OCI-LY3 (cell line): ENCODE measurements at regions not wholly inside any gene's neighbourhood (a gene's known extent, or its start where the extent isn't known, plus 50 kb on each side); places are given as distances from the start of the nearest gene placed in this dataset.

ENCODE experiments used
- H2AFZ ChIP-seq: fragments of 200-600, 300-600 bp; shearing (Covaris generic); 2 replicates; pipeline ENCODE4 v1.6.0; 2014; ENCODE audit warnings: antibody characterized with exemption, low read depth, low read length
- H3K27ac ChIP-seq: fragments of 200-600, 300-600 bp; sonication (generic); 2 replicates; pipeline ENCODE4 v1.5.1; 2014; ENCODE audit warnings: mild to moderate bottlenecking, low read length, moderate library complexity, mixed read lengths
- H3K27me3 ChIP-seq: fragments of 200-600, 300-600 bp; sonication (generic); 2 replicates; pipeline ENCODE4 v1.6.1; 2014; ENCODE audit warnings: low read depth, low read length, mixed read lengths
- H3K36me3 ChIP-seq: fragments of 200-600, 300-600 bp; sonication (generic); replicated peaks from 2 replicates; pipeline ENCODE3; 2014; ENCODE audit warnings: low read depth, low read length, mixed read lengths
- H3K4me1 ChIP-seq: fragments of 300-600, 200-600 bp; sonication (generic); 2 replicates; pipeline ENCODE4 v1.6.1; 2014; ENCODE audit warnings: low read length, mixed read lengths
- H3K4me2 ChIP-seq: fragments of 200-600, 300-600 bp; sonication (generic); 2 replicates; pipeline ENCODE4 v1.6.1; 2014; ENCODE audit warnings: low read length, mixed read lengths
- H3K4me3 ChIP-seq: fragments of 300-600, 200-600 bp; sonication (generic); 2 replicates; pipeline ENCODE4 v1.5.1; 2014; ENCODE audit warnings: antibody characterized with exemption, mild to moderate bottlenecking, low read length, moderate library complexity
- H3K79me2 ChIP-seq: fragments of 300-600, 200-600 bp; shearing (Covaris generic); 2 replicates; pipeline ENCODE4 v1.6.1; 2014; ENCODE audit warnings: mild to moderate bottlenecking, low read length, mixed read lengths
- H3K9ac ChIP-seq: fragments of 300-600, 200-600 bp; shearing (Covaris generic); 2 replicates; pipeline ENCODE4 v1.6.0; 2014; ENCODE audit warnings: mild to moderate bottlenecking, low read length, moderate library complexity
- H3K9me3 ChIP-seq: fragments of 200-600, 300-600 bp; shearing (Covaris generic); 2 replicates; pipeline ENCODE4 v1.6.1; 2014; ENCODE audit warnings: low read length, mixed read lengths; ENCODE audit not compliant: insufficient read depth
- H4K20me1 ChIP-seq: fragments of 200-600, 300-600 bp; sonication (generic); 2 replicates; pipeline ENCODE4 v1.6.1; 2016; ENCODE audit warnings: low read length, mixed read lengths; ENCODE audit not compliant: insufficient read depth
- CTCF ChIP-seq: fragments of 200-600, 300-600 bp; sonication (generic); IDR thresholded peaks from 2 replicates; pipeline ENCODE4 v1.5.1; 2014; ENCODE audit warnings: antibody characterized with exemption, low read length, low read depth
- EZH2phosphoT487 ChIP-seq: fragments of 200-600 bp; shearing (Covaris generic); IDR thresholded peaks from 2 replicates; pipeline ENCODE4 v1.6.1; 2018; ENCODE audit warnings: antibody characterized with exemption, mixed run types, low read depth

GRCh38 chr4:123659262-123659661 lies 262.7 kb downstream of the SPRY1 start:
- no peak overlapping the region for H2AFZ ChIP-seq
- no peak for TF ChIP-seq EZH2phosphoT487
- TF ChIP-seq CTCF, result no peak
- H3K9me3 ChIP-seq, result no peaks in the 10 kb centered on the region
- no peak overlapping the region for H3K27ac ChIP-seq
- no peaks in the 10 kb centered on the region for H3K4me1 ChIP-seq
- H3K36me3 ChIP-seq, result no peaks in the 10 kb centered on the region
- H3K4me2 ChIP-seq, result no peak overlapping the region
- peaks cover 22% of the 10 kb centered on the region for H3K27me3 ChIP-seq
- no peak overlapping the region for H3K9ac ChIP-seq
- H3K79me2 ChIP-seq, result no peaks in the 10 kb centered on the region
- H3K4me3 ChIP-seq, result no peak overlapping the region
- no peaks in the 10 kb centered on the region for H4K20me1 ChIP-seq

GRCh38 chr4:123659730-123660129 lies 263.1 kb downstream of the SPRY1 start:
- H3K27ac ChIP-seq, result no peak overlapping the region
- H3K4me3 ChIP-seq, result no peak overlapping the region
- H3K4me2 ChIP-seq, result no peak overlapping the region
- peak; percentile 45 for TF ChIP-seq CTCF
- no peak for TF ChIP-seq EZH2phosphoT487
- no peak overlapping the region for H3K9ac ChIP-seq
- H3K36me3 ChIP-seq, result no peaks in the 10 kb centered on the region
- no peaks in the 10 kb centered on the region for H3K9me3 ChIP-seq
- no peaks in the 10 kb centered on the region for H4K20me1 ChIP-seq
- H3K79me2 ChIP-seq, result no peaks in the 10 kb centered on the region
- H3K4me1 ChIP-seq, result no peaks in the 10 kb centered on the region
- H3K27me3 ChIP-seq, result peaks cover 25% of the 10 kb centered on the region
- H2AFZ ChIP-seq, result no peak overlapping the region

- TF ChIP-seq EZH2phosphoT487, result no peak
- peak; percentile 56 for TF ChIP-seq CTCF
Measured at GRCh38 chr4:123661080-123661737, 264.6 kb downstream of the SPRY1 start.

GRCh38 chr4:123662827-123663226 lies 266.2 kb downstream of the SPRY1 start:
- H4K20me1 ChIP-seq, result no peaks in the 10 kb centered on the region
- peaks cover 47% of the 10 kb centered on the region for H3K27me3 ChIP-seq

More at GRCh38 chr4:123661080-123661737, 264.6 kb downstream of the SPRY1 start:
- H3K4me3 ChIP-seq, result no peak overlapping the region
- H3K9ac ChIP-seq, result no peak overlapping the region
- H3K4me2 ChIP-seq, result no peak overlapping the region
- H4K20me1 ChIP-seq, result no peaks in the 10 kb centered on the region
- H2AFZ ChIP-seq, result no peak overlapping the region
- H3K27me3 ChIP-seq, result peaks cover 35% of the 10 kb centered on the region
- no peak overlapping the region for H3K27ac ChIP-seq
- no peaks in the 10 kb centered on the region for H3K36me3 ChIP-seq
- no peaks in the 10 kb centered on the region for H3K79me2 ChIP-seq
- H3K9me3 ChIP-seq, result no peaks in the 10 kb centered on the region
- H3K4me1 ChIP-seq, result no peaks in the 10 kb centered on the region

More at GRCh38 chr4:123662827-123663226, 266.2 kb downstream of the SPRY1 start:
- no peak overlapping the region for H3K9ac ChIP-seq
- H3K36me3 ChIP-seq, result no peaks in the 10 kb centered on the region
- H3K4me2 ChIP-seq, result no peak overlapping the region
- H3K9me3 ChIP-seq, result no peaks in the 10 kb centered on the region
- H3K4me1 ChIP-seq, result no peaks in the 10 kb centered on the region
- TF ChIP-seq EZH2phosphoT487, result no peak
- TF ChIP-seq CTCF, result no peak
- no peaks in the 10 kb centered on the region for H3K79me2 ChIP-seq
- no peak overlapping the region for H3K27ac ChIP-seq
- H3K4me3 ChIP-seq, result no peak overlapping the region
- H2AFZ ChIP-seq, result no peak overlapping the region
